ENCODE measurements at regions not wholly inside any gene's neighbourhood (a gene's known extent, or its start where the extent isn't known, plus 50 kb on each side); places are given as distances from the start of the nearest gene placed in this dataset.

DNA sequence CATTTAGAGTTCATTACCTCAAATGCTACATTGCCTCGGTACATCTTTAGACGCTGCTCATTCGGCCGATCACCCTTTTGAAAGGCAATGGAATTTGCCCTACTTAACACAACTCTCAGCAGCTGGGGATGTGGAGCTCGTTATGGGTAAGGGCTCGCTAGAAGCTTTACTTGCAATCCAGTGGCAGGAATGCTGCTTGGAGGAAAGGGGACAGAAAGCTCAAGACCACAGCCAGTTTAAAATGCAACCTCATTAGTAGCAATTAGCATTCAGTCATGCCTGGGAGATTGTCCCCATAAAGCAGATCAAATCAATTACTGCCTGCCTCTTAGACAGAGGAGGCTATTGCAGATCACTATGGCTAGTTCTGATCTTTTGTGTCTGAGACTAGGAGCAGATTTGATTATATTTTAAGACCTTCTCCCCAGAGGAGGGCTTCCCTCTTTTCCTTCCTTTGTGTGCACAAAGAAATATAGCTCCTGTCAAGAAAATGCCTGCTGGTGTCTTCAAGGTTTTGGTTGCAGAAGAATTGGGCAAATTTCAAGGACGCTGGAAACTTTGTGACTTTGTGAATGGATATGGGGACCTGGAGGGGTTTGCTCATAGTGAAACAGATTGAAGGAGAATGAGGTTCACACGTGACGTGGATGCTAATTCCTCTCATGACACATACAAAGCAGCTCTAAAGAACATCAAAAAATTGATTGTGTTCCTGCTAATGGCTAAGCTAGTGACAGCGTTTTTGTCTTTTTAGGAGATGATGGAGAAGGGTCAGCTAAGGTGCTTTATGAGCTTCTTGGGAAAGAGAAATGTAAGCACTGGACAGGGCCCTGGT lies 237.5 kb upstream of the GLRA2 start:
- no peak overlapping the region for H3K27ac Mint-ChIP-seq

More for the DNA sequence above, 237.5 kb upstream of the GLRA2 start:
- H3K23me2 ChIP-seq (ENCODE audit: insufficient read length, low read depth, low read length, poor library complexity, severe bottlenecking): no peaks in the 10 kb centered on the region
- no peak overlapping the region for H3K56ac ChIP-seq (ENCODE audit: insufficient read length, low read depth, low read length)
- WGBS (ENCODE audit: extremely low coverage, insufficient read length, low lambda C conversion rate): no CpG with 5 or more reads among the region's 10 CpGs
- no peaks in the 10 kb centered on the region for H4K20me1 ChIP-seq (ENCODE audit: control insufficient read depth, insufficient read depth, insufficient read length)
- H3K4ac ChIP-seq (ENCODE audit: low read depth, low read length): no peak overlapping the region
- H2AK5ac ChIP-seq (ENCODE audit: insufficient read length, low read length): no peak overlapping the region
- no peak for TF ChIP-seq CTCF (conservative IDR thresholded peaks at IDR 0.05)
- no peak overlapping the region for H2BK15ac ChIP-seq (ENCODE audit: low read depth, low read length)
- no peaks in the 10 kb centered on the region for H3K9me3 ChIP-seq (ENCODE audit: control insufficient read depth, low read depth, low read length)
- H3K27me3 Mint-ChIP-seq (ENCODE audit: low read depth): no peaks in the 10 kb centered on the region; the same call in 1 of the 2 replicates
- no peaks in the 10 kb centered on the region for H3K79me1 ChIP-seq (ENCODE audit: insufficient read depth, low read depth, low read length, poor library complexity, severe bottlenecking)
- H4K91ac ChIP-seq (ENCODE audit: insufficient read length, low read depth, low read length): no peak overlapping the region
- H3K18ac ChIP-seq (ENCODE audit: insufficient read length, low read depth, low read length): no peak overlapping the region
- no peaks in the 10 kb centered on the region for H3K79me2 ChIP-seq (ENCODE audit: insufficient read depth, low read length)
- H2BK12ac ChIP-seq (ENCODE audit: insufficient read length, low read depth, low read length): no peak overlapping the region
- no peak overlapping the region for H3K23ac ChIP-seq (ENCODE audit: insufficient read length, low read depth, low read length)
- H4K5ac ChIP-seq (ENCODE audit: insufficient read length, low read depth, low read length): no peak overlapping the region
- H2BK120ac ChIP-seq (ENCODE audit: low read depth, low read length, poor library complexity, severe bottlenecking): no peak overlapping the region
- no peak overlapping the region for H2AFZ ChIP-seq (ENCODE audit: low read length)
- peaks cover 55 to 60% of the 10 kb centered on the region in 2 experiments for H3K9me3 Mint-ChIP-seq
- H3K14ac ChIP-seq (ENCODE audit: insufficient read depth, low read length): no peak overlapping the region
- H2BK20ac ChIP-seq (ENCODE audit: low read depth, low read length, poor library complexity, severe bottlenecking): no peak overlapping the region
- H3K4me2 ChIP-seq (ENCODE audit: insufficient read depth, insufficient read length, low read length): no peak overlapping the region
- H4K8ac ChIP-seq (replicated peaks; ENCODE audit: insufficient read length, low read depth, low read length): no peak overlapping the region
- no peak overlapping the region for H3K27ac ChIP-seq (ENCODE audit: insufficient read length, low read depth, low read length)
- peak; percentile 28 for DNase-seq
- H3K9ac ChIP-seq (ENCODE audit: extremely low read depth, insufficient read length, low read length): no peak overlapping the region
- H3K27me3 ChIP-seq (ENCODE audit: insufficient read depth, low read length): no peaks in the 10 kb centered on the region
- peaks cover 0 to 5% (median 4%) of the 10 kb centered on the region in 3 experiments; a peak in 2 of 7 replicates for H3K36me3 Mint-ChIP-seq (ENCODE audit: insufficient read depth in 1 of 3, low read depth in 3 of 3)
- no peak overlapping the region for H3T11ph ChIP-seq (ENCODE audit: low read length)
- no peak overlapping the region for H2BK5ac ChIP-seq (ENCODE audit: insufficient read length, low read length)
- H3K4me3 Mint-ChIP-seq: no peak overlapping the region
- no peaks in the 10 kb centered on the region for H3K4me1 ChIP-seq (ENCODE audit: insufficient read depth, low read length)
- H3K4me1 Mint-ChIP-seq: peaks cover 2 to 4% of the 10 kb centered on the region in 2 experiments; a peak in 2 of 4 replicates
